ENCODE measurements at regions not wholly inside any gene's neighbourhood (a gene's known extent, or its start where the extent isn't known, plus 50 kb on each side); places are given as distances from the start of the nearest gene placed in this dataset.

- H3K27me3 ChIP-seq (ENCODE audit: control insufficient read depth, insufficient read depth, low read length): no peaks in the 10 kb centered on the region
- no peaks in the 10 kb centered on the region for H3K36me3 ChIP-seq (ENCODE audit: control insufficient read depth, insufficient read depth, low read length)
- H3K4me1 ChIP-seq (ENCODE audit: control insufficient read depth, insufficient read depth, low read length): peaks cover 9% of the 10 kb centered on the region
- H3K9ac ChIP-seq (ENCODE audit: low read length): no peak overlapping the region
- no peaks in the 10 kb centered on the region for H3K9me3 ChIP-seq (ENCODE audit: control insufficient read depth, low read length)
- no peak overlapping the region for H3K4me3 ChIP-seq (ENCODE audit: low read length)
Observed at GRCh38 chr9:89873801-89874200, 269.0 kb downstream of the GADD45G start.

- Histone ChIP-seq H3K36me3 (ENCODE audit: control insufficient read depth, insufficient read depth, low read length) (no peaks in the 10 kb centered on the region), H3K9ac (ENCODE audit: low read length) (no peak overlapping the region), H3K4me1 (ENCODE audit: control insufficient read depth, insufficient read depth, low read length) (peaks cover 14% of the 10 kb centered on the region), H3K27me3 (ENCODE audit: control insufficient read depth, insufficient read depth, low read length) (no peaks in the 10 kb centered on the region), H3K9me3 (ENCODE audit: control insufficient read depth, low read length) (no peaks in the 10 kb centered on the region), H3K4me3 (ENCODE audit: low read length) (no peak overlapping the region)
Observed at GRCh38 chr9:89874351-89875321, 269.8 kb downstream of the GADD45G start.

- no peak overlapping the region for H3K9ac ChIP-seq (ENCODE audit: low read length)
- no peaks in the 10 kb centered on the region for H3K9me3 ChIP-seq (ENCODE audit: control insufficient read depth, low read length)
- peaks cover 14% of the 10 kb centered on the region for H3K4me1 ChIP-seq (ENCODE audit: control insufficient read depth, insufficient read depth, low read length)
- H3K36me3 ChIP-seq (ENCODE audit: control insufficient read depth, insufficient read depth, low read length): no peaks in the 10 kb centered on the region
- no peaks in the 10 kb centered on the region for H3K27me3 ChIP-seq (ENCODE audit: control insufficient read depth, insufficient read depth, low read length)
- H3K4me3 ChIP-seq (ENCODE audit: low read length): no peak overlapping the region
Observed at GRCh38 chr9:89877051-89878002, 272.5 kb downstream of the GADD45G start.

GRCh38 chr9:89878003-89878411 lies 273.2 kb downstream of the GADD45G start:
- Histone ChIP-seq H3K9me3 (ENCODE audit: control insufficient read depth, low read length) (no peaks in the 10 kb centered on the region), H3K27me3 (ENCODE audit: control insufficient read depth, insufficient read depth, low read length) (no peaks in the 10 kb centered on the region), H3K4me3 (ENCODE audit: low read length) (no peak overlapping the region), H3K4me1 (ENCODE audit: control insufficient read depth, insufficient read depth, low read length) (peaks cover 14% of the 10 kb centered on the region), H3K36me3 (ENCODE audit: control insufficient read depth, insufficient read depth, low read length) (no peaks in the 10 kb centered on the region), H3K9ac (ENCODE audit: low read length) (no peak overlapping the region)

DNA sequence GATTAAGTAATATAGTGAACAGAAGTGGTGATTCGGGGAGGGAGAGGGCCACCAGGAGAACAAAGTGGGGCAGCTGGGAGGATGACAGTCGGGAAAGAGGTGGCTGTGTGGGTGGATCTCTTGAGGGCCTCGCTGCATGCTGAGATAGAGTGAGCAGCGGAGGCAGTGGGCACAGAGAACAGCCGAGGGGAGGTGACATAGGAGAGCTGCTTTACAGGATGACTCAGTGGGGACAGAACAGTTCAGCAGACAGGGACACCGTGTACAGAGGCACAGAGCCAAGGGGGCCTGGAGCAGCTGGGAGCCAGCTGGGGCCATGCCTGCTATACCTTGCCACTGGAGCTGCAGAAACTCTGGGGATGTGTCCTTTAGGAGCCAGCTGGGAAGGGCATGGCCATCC lies 273.9 kb downstream of the GADD45G start:
- Histone ChIP-seq H3K9me3 (ENCODE audit: control insufficient read depth, low read length) (no peaks in the 10 kb centered on the region), H3K36me3 (ENCODE audit: control insufficient read depth, insufficient read depth, low read length) (no peaks in the 10 kb centered on the region), H3K4me3 (ENCODE audit: low read length) (no peak overlapping the region), H3K27me3 (ENCODE audit: control insufficient read depth, insufficient read depth, low read length) (no peaks in the 10 kb centered on the region), H3K4me1 (ENCODE audit: control insufficient read depth, insufficient read depth, low read length) (peaks cover 14% of the 10 kb centered on the region), H3K9ac (ENCODE audit: low read length) (no peak overlapping the region)

- Histone ChIP-seq H3K36me3 (ENCODE audit: control insufficient read depth, insufficient read depth, low read length) (no peaks in the 10 kb centered on the region), H3K9ac (ENCODE audit: low read length) (no peak overlapping the region), H3K9me3 (ENCODE audit: control insufficient read depth, low read length) (no peaks in the 10 kb centered on the region), H3K27me3 (ENCODE audit: control insufficient read depth, insufficient read depth, low read length) (no peaks in the 10 kb centered on the region), H3K4me1 (ENCODE audit: control insufficient read depth, insufficient read depth, low read length) (peaks cover 13% of the 10 kb centered on the region), H3K4me3 (ENCODE audit: low read length) (no peak overlapping the region)
Observed at GRCh38 chr9:89879276-89879675, 274.5 kb downstream of the GADD45G start.

DNA sequence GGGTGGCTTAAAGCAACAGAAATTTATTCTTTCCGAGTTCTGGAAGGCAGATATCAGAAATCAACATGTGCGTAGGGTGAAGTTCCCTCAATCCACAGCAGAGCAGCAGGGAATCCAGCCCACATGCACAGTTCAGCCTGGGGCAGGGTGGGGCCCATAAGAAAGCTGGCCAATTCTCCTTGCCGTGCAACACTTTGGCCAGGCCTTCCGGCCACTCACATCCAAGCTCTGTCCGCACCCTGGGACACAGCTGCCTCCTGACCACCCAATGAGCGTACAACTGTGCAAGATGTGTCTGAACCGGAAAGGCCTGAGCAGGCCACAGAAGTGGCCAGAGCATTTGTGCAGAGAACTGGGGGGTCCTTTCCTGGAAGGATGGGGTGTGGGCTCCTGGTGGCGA lies 274.9 kb downstream of the GADD45G start:
- Histone ChIP-seq H3K4me3 (ENCODE audit: low read length) (no peak overlapping the region), H3K36me3 (ENCODE audit: control insufficient read depth, insufficient read depth, low read length) (no peaks in the 10 kb centered on the region), H3K4me1 (ENCODE audit: control insufficient read depth, insufficient read depth, low read length) (peaks cover 9% of the 10 kb centered on the region), H3K9me3 (ENCODE audit: control insufficient read depth, low read length) (no peaks in the 10 kb centered on the region), H3K27me3 (ENCODE audit: control insufficient read depth, insufficient read depth, low read length) (no peaks in the 10 kb centered on the region), H3K9ac (ENCODE audit: low read length) (no peak overlapping the region)

DNA sequence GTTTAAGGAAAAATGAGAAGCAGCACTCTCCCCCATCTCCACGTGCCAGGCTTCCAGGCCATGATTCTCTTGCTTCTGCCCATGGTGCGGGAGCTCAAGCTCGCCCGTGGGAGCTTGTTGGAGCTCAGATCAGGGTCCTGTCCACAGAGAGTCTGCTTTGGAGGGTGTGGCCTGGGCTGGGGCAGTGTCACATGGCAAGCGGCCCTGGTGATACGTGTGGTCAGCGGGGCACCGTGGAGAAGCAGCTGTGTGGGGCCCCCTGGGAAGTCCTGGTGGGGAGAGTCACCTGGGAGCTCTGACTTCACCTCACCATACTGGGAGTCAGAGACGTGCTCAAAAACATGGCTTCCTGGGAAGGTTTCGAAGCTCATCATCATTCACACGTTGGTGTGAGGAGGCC lies 275.3 kb downstream of the GADD45G start:
- H3K9me3 ChIP-seq (ENCODE audit: control insufficient read depth, low read length): no peaks in the 10 kb centered on the region
- H3K9ac ChIP-seq (ENCODE audit: low read length): no peak overlapping the region
- H3K4me1 ChIP-seq (ENCODE audit: control insufficient read depth, insufficient read depth, low read length): peaks cover 5% of the 10 kb centered on the region
- no peaks in the 10 kb centered on the region for H3K27me3 ChIP-seq (ENCODE audit: control insufficient read depth, insufficient read depth, low read length)
- H3K36me3 ChIP-seq (ENCODE audit: control insufficient read depth, insufficient read depth, low read length): no peaks in the 10 kb centered on the region
- no peak overlapping the region for H3K4me3 ChIP-seq (ENCODE audit: low read length)

- H3K27me3 ChIP-seq (ENCODE audit: control insufficient read depth, insufficient read depth, low read length): no peaks in the 10 kb centered on the region
- no peak overlapping the region for H3K4me3 ChIP-seq (ENCODE audit: low read length)
- no peaks in the 10 kb centered on the region for H3K9me3 ChIP-seq (ENCODE audit: control insufficient read depth, low read length)
- no peaks in the 10 kb centered on the region for H3K36me3 ChIP-seq (ENCODE audit: control insufficient read depth, insufficient read depth, low read length)
- H3K4me1 ChIP-seq (ENCODE audit: control insufficient read depth, insufficient read depth, low read length): peaks cover 5% of the 10 kb centered on the region
- no peak overlapping the region for H3K9ac ChIP-seq (ENCODE audit: low read length)
Observed at GRCh38 chr9:89880721-89881120, 275.9 kb downstream of the GADD45G start.

- Histone ChIP-seq H3K4me1 (ENCODE audit: control insufficient read depth, insufficient read depth, low read length) (peaks cover 5% of the 10 kb centered on the region), H3K9ac (ENCODE audit: low read length) (no peak overlapping the region), H3K27me3 (ENCODE audit: control insufficient read depth, insufficient read depth, low read length) (no peaks in the 10 kb centered on the region), H3K36me3 (ENCODE audit: control insufficient read depth, insufficient read depth, low read length) (no peaks in the 10 kb centered on the region), H3K4me3 (ENCODE audit: low read length) (no peak overlapping the region), H3K9me3 (ENCODE audit: control insufficient read depth, low read length) (no peaks in the 10 kb centered on the region)
Observed at GRCh38 chr9:89881431-89881830, 276.6 kb downstream of the GADD45G start.

DNA sequence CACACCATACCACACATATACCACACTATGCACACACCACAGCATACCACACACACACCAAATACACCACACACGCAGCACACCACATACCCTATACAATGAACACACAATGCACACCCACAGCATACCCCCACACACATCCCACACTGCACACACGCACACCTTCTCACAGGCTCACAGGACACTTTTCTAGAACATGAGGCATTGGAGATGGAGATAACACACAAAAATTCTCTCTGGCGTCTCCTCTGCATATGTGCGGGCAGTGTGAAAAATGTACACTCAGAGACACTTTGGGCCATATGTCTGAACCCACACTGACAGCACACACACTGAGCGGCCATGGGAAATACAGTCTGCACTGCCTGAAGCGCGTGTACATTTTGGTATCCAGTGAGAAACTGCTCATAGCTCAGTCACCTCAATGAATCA lies 278.1 kb downstream of the GADD45G start:
- Histone ChIP-seq H3K36me3 (ENCODE audit: control insufficient read depth, insufficient read depth, low read length) (no peaks in the 10 kb centered on the region), H3K4me1 (ENCODE audit: control insufficient read depth, insufficient read depth, low read length) (peaks cover 5% of the 10 kb centered on the region), H3K9ac (ENCODE audit: low read length) (no peak overlapping the region), H3K27me3 (ENCODE audit: control insufficient read depth, insufficient read depth, low read length) (no peaks in the 10 kb centered on the region), H3K9me3 (ENCODE audit: control insufficient read depth, low read length) (no peaks in the 10 kb centered on the region), H3K4me3 (ENCODE audit: low read length) (no peak overlapping the region)
